IPS-20b (cell line): ENCODE measurements at regions not wholly inside any gene's neighbourhood (a gene's known extent, or its start where the extent isn't known, plus 50 kb on each side); places are given as distances from the start of the nearest gene placed in this dataset.
"Not testable (repeated sequence)": the region's sequence is repeated elsewhere in the genome, so short reads cannot be mapped to it uniquely, and the experiment has no call there.

Source experiments
- H3K27ac ChIP-seq: one replicate; pipeline ENCODE4 v1.5.1; 2013; ENCODE audit warnings: low read length
- H3K27me3 ChIP-seq: 2 replicates; pipeline ENCODE4 v1.6.1; 2013; ENCODE audit warnings: mild to moderate bottlenecking, low read length, inconsistent platforms; ENCODE audit not compliant: insufficient read depth
- H3K36me3 ChIP-seq: 2 replicates; pipeline ENCODE4 v1.6.1; 2013; ENCODE audit warnings: low read depth, mild to moderate bottlenecking, inconsistent platforms, low read length, moderate library complexity; ENCODE audit not compliant: insufficient read depth
- H3K4me1 ChIP-seq: 2 replicates; pipeline ENCODE4 v1.6.1; 2013; ENCODE audit warnings: mild to moderate bottlenecking, control low read depth, inconsistent platforms, low read length, moderate library complexity; ENCODE audit not compliant: insufficient read depth
- H3K4me3 ChIP-seq: 2 replicates; pipeline ENCODE4 v1.5.1; 2013; ENCODE audit warnings: mild to moderate bottlenecking, low read length, inconsistent platforms
- H3K9ac ChIP-seq: 2 replicates; pipeline ENCODE4 v1.6.1; 2013; ENCODE audit warnings: low read depth, mild to moderate bottlenecking, inconsistent platforms, low read length, moderate library complexity
- H3K9me3 ChIP-seq: 2 replicates; pipeline ENCODE4 v1.6.1; 2013; ENCODE audit warnings: mild to moderate bottlenecking, low read depth, low read length, inconsistent platforms; ENCODE audit not compliant: insufficient read depth

DNA sequence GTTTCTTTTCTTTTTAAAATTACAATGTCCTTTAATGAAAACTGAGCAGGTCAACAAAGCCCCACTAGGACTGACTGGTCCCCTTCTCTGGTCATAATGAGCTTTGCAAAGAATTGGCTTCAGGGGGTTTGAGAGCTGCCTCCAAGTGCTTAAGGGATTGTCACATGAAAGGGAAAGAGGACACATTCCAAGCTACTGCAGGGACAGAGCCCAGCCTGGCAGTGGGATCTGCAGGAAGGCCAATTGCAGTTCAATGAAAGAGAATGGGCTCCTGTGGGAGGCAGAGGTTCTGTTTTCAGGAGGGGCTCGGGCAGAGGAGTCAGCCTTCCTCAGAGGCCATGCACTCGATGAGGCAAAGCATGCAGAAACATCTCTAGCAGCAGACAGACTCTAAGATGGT is 84.1 kb upstream of the ACKR3 start:
- H3K27me3 ChIP-seq = no peaks in the 10 kb centered on the region
- H3K27ac ChIP-seq = no peak overlapping the region
- no peak overlapping the region for H3K4me3 ChIP-seq
- peaks cover 4% of the 10 kb centered on the region; the same call in 1 of the 2 replicates for H3K4me1 ChIP-seq
- H3K9ac ChIP-seq = no peak overlapping the region
- 0 out of 2 replicates have a peak, but pooled peaks cover 5% of the 10 kb centered on the region for H3K36me3 ChIP-seq
- peaks cover 4% of the 10 kb centered on the region; the same call in 1 of the 2 replicates for H3K9me3 ChIP-seq

DNA sequence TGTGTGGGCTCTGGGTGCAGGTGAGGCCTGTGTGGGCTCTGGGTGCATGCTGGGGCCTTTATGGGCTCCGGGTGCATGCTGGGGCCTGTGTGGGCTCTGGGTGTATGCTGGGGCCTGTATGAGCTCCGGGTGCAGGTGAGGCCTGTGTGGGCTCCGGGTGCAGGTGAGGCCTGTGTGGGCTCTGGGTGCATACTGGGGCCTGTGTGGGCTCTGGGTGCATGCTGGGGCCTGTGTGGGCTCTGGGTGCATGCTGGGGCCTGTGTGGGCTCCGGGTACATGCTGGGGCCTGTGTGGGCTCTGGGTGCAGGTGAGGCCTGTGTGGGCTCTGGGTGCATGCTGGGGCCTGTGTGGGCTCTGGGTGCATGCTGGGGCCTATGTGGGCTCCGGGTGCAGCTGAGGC is 80.5 kb upstream of the ACKR3 start:
- H3K9me3 ChIP-seq, H3K4me1 ChIP-seq, H3K9ac ChIP-seq, H3K4me3 ChIP-seq, H3K27me3 ChIP-seq, H3K27ac ChIP-seq: not testable (repeated sequence)
- H3K36me3 ChIP-seq = peaks cover 13% of the 10 kb centered on the region; the same call in 1 of the 2 replicates

DNA sequence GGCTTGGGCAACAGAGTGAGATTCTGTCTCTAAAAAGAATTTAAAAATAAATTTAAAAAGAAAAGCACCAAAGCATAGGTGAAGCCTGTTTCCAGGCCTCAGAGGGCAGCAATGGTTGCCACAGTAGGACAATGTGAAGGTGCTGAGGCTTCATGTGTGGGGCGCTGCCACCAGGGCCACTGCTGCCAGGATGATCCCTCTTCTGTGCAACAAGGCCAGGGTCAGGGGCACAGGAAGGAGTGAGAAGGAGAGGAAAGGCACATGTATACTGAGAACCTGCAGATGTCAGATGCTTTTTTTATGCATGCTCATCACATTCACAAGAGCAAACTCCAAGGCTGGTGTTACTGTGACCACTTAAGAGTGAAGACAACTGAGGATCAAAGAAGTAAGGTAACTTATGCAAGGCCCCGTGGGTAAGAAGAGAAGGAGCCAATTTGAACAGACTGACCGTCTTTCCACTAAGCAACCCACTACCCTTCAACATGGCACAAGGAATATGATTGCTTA is 79.7 kb upstream of the ACKR3 start:
- H3K27ac ChIP-seq = no peak overlapping the region
- H3K9me3 ChIP-seq = no peaks in the 10 kb centered on the region
- H3K4me3 ChIP-seq = no peak overlapping the region
- H3K4me1 ChIP-seq = peaks cover 4% of the 10 kb centered on the region; the same call in 1 of the 2 replicates
- no peaks in the 10 kb centered on the region for H3K27me3 ChIP-seq
- peaks cover 13% of the 10 kb centered on the region; the same call in 1 of the 2 replicates for H3K36me3 ChIP-seq
- H3K9ac ChIP-seq = no peak overlapping the region

- H3K36me3 ChIP-seq = peaks cover 17% of the 10 kb centered on the region; the same call in 1 of the 2 replicates
- no peak overlapping the region for H3K9ac ChIP-seq
- no peaks in the 10 kb centered on the region for H3K9me3 ChIP-seq
- H3K4me1 ChIP-seq = no peaks in the 10 kb centered on the region
- H3K27me3 ChIP-seq = no peaks in the 10 kb centered on the region
- H3K4me3 ChIP-seq = no peak overlapping the region
- no peak overlapping the region for H3K27ac ChIP-seq
Observed at GRCh38 chr2:236496340-236496739, 73.3 kb upstream of the ACKR3 start.

DNA sequence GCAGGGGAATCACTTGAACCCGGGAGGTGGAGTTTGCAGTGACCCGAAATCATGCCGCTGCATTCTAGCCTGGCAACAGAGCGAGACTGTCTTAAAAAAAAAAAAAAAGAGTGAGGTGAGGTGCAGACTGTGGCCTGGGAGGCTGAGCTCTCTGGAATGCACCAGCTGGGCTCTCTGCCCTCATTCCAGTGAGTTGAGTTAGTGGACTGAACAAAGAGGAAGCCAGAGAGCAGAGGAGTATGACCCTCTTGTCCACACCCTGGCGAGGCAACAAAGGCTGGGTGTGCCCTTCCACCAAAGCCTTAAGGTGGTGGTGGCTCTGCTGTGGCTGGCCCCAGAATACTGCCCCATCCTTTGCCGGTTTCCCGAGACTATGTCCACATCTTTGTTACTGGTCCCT is 71.3 kb upstream of the ACKR3 start:
- Histone ChIP-seq H3K27ac (no peak overlapping the region), H3K27me3 (no peaks in the 10 kb centered on the region), H3K9me3 (no peaks in the 10 kb centered on the region), H3K36me3 (peaks cover 14% of the 10 kb centered on the region; the same call in 1 of the 2 replicates), H3K9ac (no peak overlapping the region), H3K4me1 (no peaks in the 10 kb centered on the region), H3K4me3 (no peak overlapping the region)

DNA sequence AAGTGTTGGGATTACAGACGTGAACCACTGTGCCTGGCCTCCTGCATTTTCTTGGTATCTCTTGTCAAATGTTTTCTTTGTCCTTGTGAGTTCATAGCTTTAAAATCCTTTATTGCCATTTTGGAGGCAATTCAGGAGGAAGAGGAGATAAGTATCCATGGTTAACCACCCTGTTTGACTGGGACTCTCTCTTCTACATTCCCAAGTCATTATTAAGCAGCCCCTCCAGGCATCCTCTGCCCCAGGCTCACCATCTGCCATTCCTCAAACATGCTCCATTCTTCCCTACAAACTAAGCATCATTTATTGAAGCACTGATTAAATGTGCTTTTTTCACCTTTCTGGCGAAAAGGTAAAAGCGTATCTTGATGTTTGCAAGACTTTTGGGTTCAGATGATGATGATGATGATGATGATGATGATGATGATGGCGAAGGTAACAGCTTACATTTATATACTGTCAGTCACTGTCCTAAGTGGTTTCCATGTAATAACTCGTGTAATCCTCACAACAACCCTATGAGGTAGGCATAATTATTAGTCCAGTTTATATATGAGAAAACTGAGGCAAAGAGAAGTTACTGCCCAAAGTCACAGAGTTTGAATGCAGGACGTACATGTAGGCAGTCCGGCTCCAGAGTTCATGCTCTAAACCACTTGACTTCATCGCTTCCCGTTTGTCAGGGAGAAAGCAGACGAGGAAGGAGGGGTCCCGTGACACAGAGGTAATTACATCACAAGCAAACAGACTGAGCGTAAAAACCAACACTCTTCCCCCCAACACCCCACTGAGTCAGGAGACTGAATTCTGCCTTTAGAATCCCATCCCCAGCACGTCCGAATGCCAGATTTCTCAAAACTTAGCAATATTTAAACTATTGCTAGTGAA is 69.7 kb upstream of the ACKR3 start:
- H3K4me3 ChIP-seq = no peak overlapping the region
- H3K9me3 ChIP-seq = no peaks in the 10 kb centered on the region
- peaks cover 9% of the 10 kb centered on the region; the same call in 1 of the 2 replicates for H3K36me3 ChIP-seq
- H3K27me3 ChIP-seq = no peaks in the 10 kb centered on the region
- H3K27ac ChIP-seq = no peak overlapping the region
- H3K9ac ChIP-seq = no peak overlapping the region
- no peaks in the 10 kb centered on the region for H3K4me1 ChIP-seq

- Histone ChIP-seq H3K9ac (no peak overlapping the region), H3K4me3 (no peak overlapping the region), H3K27ac (no peak overlapping the region), H3K27me3 (no peaks in the 10 kb centered on the region), H3K36me3 (peaks cover 6% of the 10 kb centered on the region; the same call in 1 of the 2 replicates), H3K4me1 (no peaks in the 10 kb centered on the region), H3K9me3 (no peaks in the 10 kb centered on the region)
Observed at GRCh38 chr2:236501026-236501425, 68.6 kb upstream of the ACKR3 start.

DNA sequence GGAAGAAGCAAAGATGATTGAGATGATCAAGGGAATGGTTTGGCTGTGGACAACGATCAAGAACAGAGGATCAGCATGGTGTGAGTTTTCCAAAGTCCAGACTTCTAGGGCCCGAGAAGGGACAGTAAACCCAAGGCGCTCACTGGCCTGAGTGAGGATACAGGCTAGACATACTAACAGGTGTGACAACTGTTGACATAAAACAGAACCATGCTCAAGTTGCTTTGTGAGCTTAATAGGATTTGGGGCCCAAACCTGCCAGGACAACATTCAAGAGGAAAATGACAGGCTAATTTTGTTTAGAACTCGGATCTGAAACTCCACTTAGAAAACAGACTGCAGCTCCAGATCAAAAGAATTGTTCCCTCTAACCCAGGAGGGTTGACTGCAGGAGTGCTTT is 68.1 kb upstream of the ACKR3 start:
- H3K36me3 ChIP-seq = peaks cover 4% of the 10 kb centered on the region; the same call in 1 of the 2 replicates
- no peaks in the 10 kb centered on the region for H3K4me1 ChIP-seq
- H3K4me3 ChIP-seq = no peak overlapping the region
- H3K27me3 ChIP-seq = peaks cover 4% of the 10 kb centered on the region; the same call in 1 of the 2 replicates
- no peaks in the 10 kb centered on the region for H3K9me3 ChIP-seq
- H3K27ac ChIP-seq = no peak overlapping the region
- H3K9ac ChIP-seq = no peak overlapping the region

- peaks cover 15% of the 10 kb centered on the region for H3K27me3 ChIP-seq
- H3K9me3 ChIP-seq = no peaks in the 10 kb centered on the region
Observed at GRCh38 chr2:236503100-236503499, 66.5 kb upstream of the ACKR3 start.

DNA sequence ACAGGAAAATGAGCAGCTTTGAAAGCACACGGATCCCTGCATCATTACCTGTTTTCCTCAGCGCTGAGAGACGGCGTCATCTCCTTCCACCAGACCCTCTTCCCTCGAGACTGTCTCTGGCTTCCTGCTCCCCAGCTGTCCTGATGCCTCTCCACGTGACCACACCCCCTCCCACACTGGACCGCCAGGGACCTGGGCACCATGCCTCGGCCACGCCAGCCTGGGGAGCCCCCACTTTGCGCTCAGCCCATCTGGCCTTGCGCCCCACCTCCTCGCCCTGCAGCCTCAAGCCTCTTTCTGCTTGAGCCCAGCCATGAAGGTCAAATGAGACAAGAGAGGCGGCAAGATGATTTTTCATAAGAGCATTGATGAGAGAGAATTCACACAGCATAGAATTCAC is 66.0 kb upstream of the ACKR3 start:
- Histone ChIP-seq H3K4me3 (no peak overlapping the region), H3K9me3 (no peaks in the 10 kb centered on the region), H3K36me3 (no peaks in the 10 kb centered on the region), H3K27ac (no peak overlapping the region), H3K27me3 (peaks cover 20% of the 10 kb centered on the region), H3K9ac (no peak overlapping the region), H3K4me1 (no peaks in the 10 kb centered on the region)

More at GRCh38 chr2:236503100-236503499, 66.5 kb upstream of the ACKR3 start:
- no peak overlapping the region for H3K27ac ChIP-seq
- H3K4me1 ChIP-seq = no peaks in the 10 kb centered on the region
- H3K4me3 ChIP-seq = no peak overlapping the region
- H3K36me3 ChIP-seq = no peaks in the 10 kb centered on the region
- no peak overlapping the region for H3K9ac ChIP-seq

- Histone ChIP-seq H3K4me3 (no peak overlapping the region), H3K27me3 (peaks cover 20% of the 10 kb centered on the region), H3K27ac (no peak overlapping the region), H3K4me1 (peaks cover 5% of the 10 kb centered on the region; the same call in 1 of the 2 replicates), H3K9me3 (no peaks in the 10 kb centered on the region), H3K36me3 (no peaks in the 10 kb centered on the region), H3K9ac (no peak overlapping the region)
Observed at GRCh38 chr2:236505041-236505440, 64.6 kb upstream of the ACKR3 start.

- H3K36me3 ChIP-seq = no peaks in the 10 kb centered on the region
- H3K4me1 ChIP-seq = peaks cover 5% of the 10 kb centered on the region; the same call in 1 of the 2 replicates
- H3K9me3 ChIP-seq = no peaks in the 10 kb centered on the region
- no peak overlapping the region for H3K4me3 ChIP-seq
- no peak overlapping the region for H3K27ac ChIP-seq
- H3K27me3 ChIP-seq = peaks cover 20% of the 10 kb centered on the region
- H3K9ac ChIP-seq = no peak overlapping the region
Observed at GRCh38 chr2:236505648-236506047, 64.0 kb upstream of the ACKR3 start.
